ENCODE measurements at regions not wholly inside any gene's neighbourhood (a gene's known extent, or its start where the extent isn't known, plus 50 kb on each side); places are given as distances from the start of the nearest gene placed in this dataset.

- no peak for TF ChIP-seq CTCF (IDR thresholded peaks at IDR 0.05; ENCODE audit: insufficient read depth, low read depth, low read length, missing control alignments)
- no peak for DNase-seq (ENCODE audit: low read depth)
These were observed 159.2 kb upstream of the HS6ST1 start for GRCh38 chr2:128477891-128478290.

GRCh38 chr2:128485761-128486639 is 167.3 kb upstream of the HS6ST1 start:
- DNase-seq (ENCODE audit: low read depth): no peak
- TF ChIP-seq CTCF (IDR thresholded peaks at IDR 0.05; ENCODE audit: insufficient read depth, low read depth, low read length, missing control alignments): no peak

More at GRCh38 chr2:128477891-128478290, 159.2 kb upstream of the HS6ST1 start:
- H3K4me3 ChIP-seq (ENCODE audit: low read length): no peak overlapping the region

DNA sequence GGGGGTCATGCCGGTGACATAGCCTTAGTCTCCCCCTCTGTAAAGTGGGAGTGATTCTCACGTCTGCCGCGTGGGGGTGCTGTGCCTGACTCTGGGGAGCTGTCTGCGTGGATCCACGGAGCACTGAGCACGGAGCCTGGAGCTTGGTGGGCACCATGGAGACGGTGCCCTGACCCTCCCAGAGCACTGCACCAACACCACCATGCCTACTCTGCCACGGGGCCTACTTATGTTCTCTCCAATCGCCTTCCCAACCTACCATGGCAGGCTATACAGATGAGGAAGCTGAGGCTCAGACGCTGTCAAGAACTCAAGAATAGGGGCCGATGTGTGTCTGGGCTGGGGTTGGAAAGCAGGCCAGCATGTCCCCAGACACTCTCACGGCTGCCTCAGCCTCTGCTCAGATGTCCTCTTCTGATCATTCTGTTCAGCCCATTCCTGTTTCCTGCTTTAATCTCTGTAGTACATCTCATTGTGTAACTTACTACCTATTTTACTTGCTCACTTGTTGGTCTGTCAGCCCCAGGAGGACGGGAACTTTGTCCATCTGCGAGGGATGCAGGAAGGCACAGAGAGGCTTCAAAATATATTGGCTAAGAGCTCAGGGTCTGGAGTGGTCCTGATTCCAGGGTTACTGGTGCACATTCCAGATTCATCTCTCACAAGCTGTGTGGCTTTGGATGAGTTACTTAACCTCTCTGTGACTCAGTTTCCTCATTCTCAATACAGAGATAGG is 168.1 kb upstream of the HS6ST1 start:
- no peak overlapping the region for H3K4me3 ChIP-seq (ENCODE audit: low read length)
- no peak for DNase-seq (ENCODE audit: low read depth)
- TF ChIP-seq CTCF (IDR thresholded peaks at IDR 0.05; ENCODE audit: insufficient read depth, low read depth, low read length, missing control alignments): no peak

More at GRCh38 chr2:128485761-128486639, 167.3 kb upstream of the HS6ST1 start:
- H3K4me3 ChIP-seq (ENCODE audit: low read length): no peak overlapping the region

DNA sequence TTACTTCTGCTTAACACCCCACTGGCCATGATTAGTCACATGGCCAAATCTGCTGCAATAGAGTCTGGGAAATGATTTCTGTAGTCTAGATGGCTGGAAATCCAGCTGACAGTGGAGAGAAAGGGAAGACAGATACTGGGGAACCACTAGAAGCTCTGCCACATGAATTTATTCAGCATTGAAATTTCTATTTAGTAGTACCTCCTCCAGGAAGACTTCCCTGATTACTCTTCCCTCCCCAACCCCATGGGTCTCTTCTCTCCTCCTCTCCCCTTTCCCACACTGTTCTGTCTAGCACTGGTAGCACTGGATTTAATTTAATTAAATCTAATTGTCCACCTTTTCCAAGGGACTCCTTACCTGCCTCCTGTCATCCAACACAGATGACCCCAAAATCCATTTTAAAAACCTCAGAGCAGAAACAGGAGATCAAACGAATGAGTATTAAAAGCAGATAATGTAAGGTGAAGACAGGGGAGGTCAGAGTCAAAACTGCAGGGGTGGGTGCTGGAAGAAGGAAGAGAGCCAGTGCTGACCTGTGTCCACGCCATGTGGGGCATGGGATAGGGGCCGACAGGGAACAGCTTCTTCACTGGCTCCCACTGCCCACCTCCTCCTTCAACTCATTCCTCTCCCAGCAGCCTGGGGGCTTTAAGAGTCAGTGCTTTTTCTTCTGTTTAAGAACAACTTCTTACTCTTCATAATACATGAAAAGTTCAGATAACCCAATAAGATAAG is 169.2 kb upstream of the HS6ST1 start:
- no peak overlapping the region for H3K4me3 ChIP-seq (ENCODE audit: low read length)
- no peak for DNase-seq (ENCODE audit: low read depth)
- TF ChIP-seq CTCF (IDR thresholded peaks at IDR 0.05; ENCODE audit: insufficient read depth, low read depth, low read length, missing control alignments): no peak

GRCh38 chr2:128488434-128488833 is 169.8 kb upstream of the HS6ST1 start:
- H3K4me3 ChIP-seq (ENCODE audit: low read length): no peak overlapping the region
- DNase-seq (ENCODE audit: low read depth): no peak
- TF ChIP-seq CTCF (IDR thresholded peaks at IDR 0.05; ENCODE audit: insufficient read depth, low read depth, low read length, missing control alignments): no peak

DNA sequence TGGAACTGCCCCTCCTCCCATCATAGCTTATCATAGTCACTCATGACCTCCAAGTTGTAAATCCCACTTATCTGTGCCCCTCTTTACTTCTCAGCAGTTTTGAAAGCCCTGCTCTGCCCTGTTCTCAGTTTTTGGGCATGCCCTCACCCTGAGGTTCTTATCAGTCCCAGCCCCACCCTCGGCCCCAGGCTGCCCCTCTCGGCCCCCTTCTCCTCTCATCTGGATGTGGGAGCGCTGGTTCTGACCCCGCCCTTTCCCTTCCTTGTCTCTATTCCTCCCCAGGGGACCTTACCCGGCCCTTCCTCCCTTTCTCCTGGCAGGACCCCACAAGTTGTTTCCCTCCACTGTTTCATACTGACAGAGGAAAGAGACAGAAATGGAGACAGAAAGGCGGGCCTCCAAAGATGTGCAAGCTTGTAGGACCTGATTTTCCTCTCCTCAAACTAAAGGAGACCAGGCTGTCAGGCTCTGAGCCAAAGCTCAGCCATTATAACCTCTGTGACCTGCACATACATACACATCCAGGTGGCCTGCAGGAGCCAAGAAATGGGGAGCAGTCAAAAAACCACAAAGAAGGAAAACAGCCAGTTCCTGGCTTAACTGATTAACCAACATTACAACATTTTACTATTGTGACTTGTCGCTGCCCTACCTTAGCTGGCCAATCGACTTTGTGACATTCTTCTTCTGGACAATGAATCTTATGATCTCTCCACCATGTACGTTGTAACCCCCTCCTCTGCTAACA is 171.0 kb upstream of the HS6ST1 start:
- no peak for TF ChIP-seq CTCF (IDR thresholded peaks at IDR 0.05; ENCODE audit: insufficient read depth, low read depth, low read length, missing control alignments)
- no peak for DNase-seq (ENCODE audit: low read depth)
- no peak overlapping the region for H3K4me3 ChIP-seq (ENCODE audit: low read length)

Data from epithelial cell of esophagus (primary cell).